ENCODE measurements at regions not wholly inside any gene's neighbourhood (a gene's known extent, or its start where the extent isn't known, plus 50 kb on each side); places are given as distances from the start of the nearest gene placed in this dataset.
"Not testable (repeated sequence)": the region's sequence is repeated elsewhere in the genome, so short reads cannot be mapped to it uniquely, and the experiment has no call there.

- no peaks in the 10 kb centered on the region for H3K27me3 ChIP-seq (ENCODE audit: control insufficient read depth in 1 of 2, insufficient read depth in 2 of 2, low read length in 2 of 2)
- TF ChIP-seq, protein P1, sequence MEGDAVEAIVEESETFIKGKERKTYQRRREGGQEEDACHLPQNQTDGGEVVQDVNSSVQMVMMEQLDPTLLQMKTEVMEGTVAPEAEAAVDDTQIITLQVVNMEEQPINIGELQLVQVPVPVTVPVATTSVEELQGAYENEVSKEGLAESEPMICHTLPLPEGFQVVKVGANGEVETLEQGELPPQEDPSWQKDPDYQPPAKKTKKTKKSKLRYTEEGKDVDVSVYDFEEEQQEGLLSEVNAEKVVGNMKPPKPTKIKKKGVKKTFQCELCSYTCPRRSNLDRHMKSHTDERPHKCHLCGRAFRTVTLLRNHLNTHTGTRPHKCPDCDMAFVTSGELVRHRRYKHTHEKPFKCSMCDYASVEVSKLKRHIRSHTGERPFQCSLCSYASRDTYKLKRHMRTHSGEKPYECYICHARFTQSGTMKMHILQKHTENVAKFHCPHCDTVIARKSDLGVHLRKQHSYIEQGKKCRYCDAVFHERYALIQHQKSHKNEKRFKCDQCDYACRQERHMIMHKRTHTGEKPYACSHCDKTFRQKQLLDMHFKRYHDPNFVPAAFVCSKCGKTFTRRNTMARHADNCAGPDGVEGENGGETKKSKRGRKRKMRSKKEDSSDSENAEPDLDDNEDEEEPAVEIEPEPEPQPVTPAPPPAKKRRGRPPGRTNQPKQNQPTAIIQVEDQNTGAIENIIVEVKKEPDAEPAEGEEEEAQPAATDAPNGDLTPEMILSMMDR (IDR thresholded peaks at IDR 0.05): no peak
- Mint-ChIP-seq H3K27me3 (no peaks in the 10 kb centered on the region), H3K4me3 (no peak overlapping the region), H3K27ac (no peak overlapping the region), H3K9me3 (peaks cover 16% of the 10 kb centered on the region), H3K36me3 (ENCODE audit: low read depth) (no peaks in the 10 kb centered on the region), H3K4me1 (ENCODE audit: low read depth) (no peaks in the 10 kb centered on the region)
- H3K9me3 ChIP-seq (ENCODE audit: control insufficient read depth in 1 of 2, insufficient read depth in 1 of 2, low read length in 2 of 2): peaks cover 0 to 12% of the 10 kb centered on the region in 2 experiments
- H3K4me1 ChIP-seq (ENCODE audit: insufficient read depth, low read length): no peaks in the 10 kb centered on the region
- H3K4me3 ChIP-seq (ENCODE audit: low read length): no peak overlapping the region
- intact Hi-C loops (cut with DNase I, micrococcal nuclease): no loop called here
- H3K27ac ChIP-seq (ENCODE audit: low read depth in 1 of 2, low read length in 2 of 2): no peak overlapping the region
- no peaks in the 10 kb centered on the region for H3K36me3 ChIP-seq (ENCODE audit: insufficient read depth, low read length)
- CTCF ChIA-PET: no interaction called here
- DNase-seq: no peak
- POLR2A ChIA-PET: no interaction called here
- no peak for ATAC-seq (ENCODE audit: poor library complexity)
Measured at GRCh38 chr1:60502506-60502905, 428.9 kb upstream of the C1orf87 start.

DNA sequence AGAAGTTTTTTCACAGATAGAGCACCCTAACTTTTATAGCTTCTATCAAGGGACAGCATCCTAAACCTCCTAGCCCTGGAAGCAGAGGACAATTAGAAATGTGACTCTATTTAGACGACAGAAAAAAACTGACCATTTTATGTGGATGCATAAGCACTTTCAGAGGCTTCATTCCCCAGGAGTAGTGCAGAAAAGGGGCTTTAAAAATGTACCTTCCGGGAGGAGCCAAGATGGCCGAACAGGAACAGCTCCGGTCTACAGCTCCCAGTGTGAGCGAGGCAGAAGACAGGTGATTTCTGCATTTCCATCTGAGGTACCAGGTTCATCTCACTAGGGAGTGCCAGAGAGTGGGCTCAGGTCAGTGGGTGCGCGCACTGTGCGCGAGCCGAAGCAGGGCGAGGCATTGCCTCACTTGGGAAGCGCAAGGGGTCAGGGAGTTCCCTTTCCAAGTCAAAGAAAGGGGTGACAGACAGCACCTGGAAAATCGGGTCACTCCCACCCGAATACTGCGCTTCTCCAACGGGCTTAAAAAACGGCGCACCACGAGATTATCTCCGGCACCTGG lies 416.4 kb upstream of the C1orf87 start:
- H3K27me3 Mint-ChIP-seq; H3K9me3 ChIP-seq (ENCODE audit: control insufficient read depth in 1 of 2, insufficient read depth in 1 of 2, low read length in 2 of 2); POLR2A ChIA-PET; H3K27me3 ChIP-seq (ENCODE audit: control insufficient read depth in 1 of 2, insufficient read depth in 2 of 2, low read length in 2 of 2); H3K27ac ChIP-seq (ENCODE audit: low read depth in 1 of 2, low read length in 2 of 2); H3K4me3 Mint-ChIP-seq; H3K4me1 Mint-ChIP-seq (ENCODE audit: low read depth); H3K4me1 ChIP-seq (ENCODE audit: insufficient read depth, low read length); H3K36me3 Mint-ChIP-seq (ENCODE audit: low read depth); CTCF ChIA-PET; DNase-seq; H3K36me3 ChIP-seq (ENCODE audit: insufficient read depth, low read length); H3K9me3 Mint-ChIP-seq; intact Hi-C loops (cut with DNase I, micrococcal nuclease); ATAC-seq (ENCODE audit: poor library complexity); H3K27ac Mint-ChIP-seq; H3K4me3 ChIP-seq (ENCODE audit: low read length): not testable (repeated sequence)

DNA sequence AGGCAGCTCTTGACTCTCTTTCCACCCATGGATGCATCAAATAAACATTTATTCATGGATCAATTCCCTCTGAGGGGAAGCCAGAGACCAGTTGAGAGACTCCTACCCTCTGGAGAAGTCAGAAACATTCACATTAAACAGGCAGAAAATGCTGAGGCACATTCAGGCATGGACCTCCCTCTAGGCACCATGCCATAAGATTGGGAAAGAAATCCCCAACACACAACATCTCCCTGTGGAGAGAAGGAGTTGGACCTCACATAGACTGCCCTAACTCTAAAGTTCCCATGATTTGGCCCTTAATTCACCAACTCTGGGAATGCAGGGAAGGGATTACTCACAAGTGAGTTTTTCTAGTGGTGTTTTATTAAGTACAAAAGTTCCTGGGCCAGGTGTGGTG lies 415.3 kb upstream of the C1orf87 start:
- H3K27me3 ChIP-seq (ENCODE audit: control insufficient read depth in 1 of 2, insufficient read depth in 2 of 2, low read length in 2 of 2): no peaks in the 10 kb centered on the region
- peaks cover 5% of the 10 kb centered on the region for H3K9me3 Mint-ChIP-seq
- no peak overlapping the region for H3K27ac ChIP-seq (ENCODE audit: low read depth in 1 of 2, low read length in 2 of 2)
- no peaks in the 10 kb centered on the region for H3K27me3 Mint-ChIP-seq
- H3K9me3 ChIP-seq (ENCODE audit: control insufficient read depth in 1 of 2, insufficient read depth in 1 of 2, low read length in 2 of 2): no peaks in the 10 kb centered on the region
- no peaks in the 10 kb centered on the region for H3K36me3 ChIP-seq (ENCODE audit: insufficient read depth, low read length)
- ATAC-seq (ENCODE audit: poor library complexity) (no peak), DNase-seq (no peak)
- CTCF ChIA-PET: no interaction called here
- TF ChIP-seq, protein P1 (IDR thresholded peaks at IDR 0.05): no peak
- intact Hi-C loops (cut with DNase I, micrococcal nuclease): no loop called here
- no peak overlapping the region for H3K4me3 Mint-ChIP-seq
- no peaks in the 10 kb centered on the region for H3K4me1 Mint-ChIP-seq (ENCODE audit: low read depth)
- H3K27ac Mint-ChIP-seq: no peak overlapping the region
- no peaks in the 10 kb centered on the region for H3K4me1 ChIP-seq (ENCODE audit: insufficient read depth, low read length)
- H3K36me3 Mint-ChIP-seq (ENCODE audit: low read depth): no peaks in the 10 kb centered on the region
- no peak overlapping the region for H3K4me3 ChIP-seq (ENCODE audit: low read length)
- POLR2A ChIA-PET: no interaction called here

DNA sequence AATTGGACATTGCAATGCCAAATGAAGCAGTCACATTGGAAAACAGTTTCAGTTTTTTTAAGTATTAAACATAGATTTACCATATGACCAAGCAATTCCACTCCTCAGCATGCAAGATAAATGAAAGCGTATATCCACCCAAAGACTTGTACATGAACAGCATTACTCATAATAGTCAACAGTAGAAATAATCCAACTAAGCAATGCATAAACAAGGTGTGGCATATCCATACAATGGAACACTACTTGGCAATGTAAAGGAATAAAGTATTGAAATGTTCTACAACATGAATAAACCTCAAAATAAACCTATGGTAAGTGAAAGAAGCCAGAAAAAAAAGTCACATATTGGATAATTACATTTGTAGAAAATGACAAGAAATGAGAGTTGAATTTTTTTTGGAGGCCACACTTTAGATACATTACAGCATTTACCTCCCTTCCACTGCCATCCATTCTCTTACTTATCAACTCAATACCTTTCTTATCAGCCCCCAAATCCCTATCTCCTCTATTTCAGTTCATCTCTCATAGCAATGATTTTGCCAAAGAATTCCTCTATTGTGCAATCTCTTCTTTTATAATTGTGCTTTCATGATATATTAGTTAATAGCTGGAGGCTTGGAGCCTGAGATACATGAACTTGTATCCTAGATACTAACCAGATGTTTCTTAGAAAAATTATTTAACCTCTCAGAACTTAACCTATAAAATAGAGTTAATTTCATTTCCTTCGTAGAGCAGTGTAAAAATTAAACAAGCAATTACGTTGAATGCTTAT lies 414.2 kb upstream of the C1orf87 start:
- Histone ChIP-seq H3K27me3 (ENCODE audit: control insufficient read depth in 1 of 2, insufficient read depth in 2 of 2, low read length in 2 of 2) (no peaks in the 10 kb centered on the region), H3K36me3 (ENCODE audit: insufficient read depth, low read length) (no peaks in the 10 kb centered on the region), H3K4me1 (ENCODE audit: insufficient read depth, low read length) (no peaks in the 10 kb centered on the region), H3K27ac (ENCODE audit: low read depth in 1 of 2, low read length in 2 of 2) (no peak overlapping the region), H3K4me3 (ENCODE audit: low read length) (no peak overlapping the region), H3K9me3 (ENCODE audit: control insufficient read depth in 1 of 2, insufficient read depth in 1 of 2, low read length in 2 of 2) (no peaks in the 10 kb centered on the region)
- intact Hi-C loops (cut with DNase I, micrococcal nuclease): no loop called here
- H3K27me3 Mint-ChIP-seq: no peaks in the 10 kb centered on the region
- ChIA-PET CTCF (no interaction called here), POLR2A (no interaction called here)
- no peak overlapping the region for H3K4me3 Mint-ChIP-seq
- H3K4me1 Mint-ChIP-seq (ENCODE audit: low read depth): no peaks in the 10 kb centered on the region
- TF ChIP-seq, protein P1 (IDR thresholded peaks at IDR 0.05): no peak
- no peak for DNase-seq
- no peak for ATAC-seq (ENCODE audit: poor library complexity)
- H3K9me3 Mint-ChIP-seq: peaks cover 7% of the 10 kb centered on the region
- H3K27ac Mint-ChIP-seq: no peak overlapping the region
- H3K36me3 Mint-ChIP-seq (ENCODE audit: low read depth): no peaks in the 10 kb centered on the region

Measured in CD4-positive, alpha-beta T cell (primary cell).